NCI-H146 (cell line): ENCODE measurements at regions not wholly inside any gene's neighbourhood (a gene's known extent, or its start where the extent isn't known, plus 50 kb on each side); places are given as distances from the start of the nearest gene placed in this dataset.

ENCODE experiments used
- DNase-seq: peaks from one replicate; lab custom pipeline; 2025; lab: John Stamatoyannopoulos, UW

DNA sequence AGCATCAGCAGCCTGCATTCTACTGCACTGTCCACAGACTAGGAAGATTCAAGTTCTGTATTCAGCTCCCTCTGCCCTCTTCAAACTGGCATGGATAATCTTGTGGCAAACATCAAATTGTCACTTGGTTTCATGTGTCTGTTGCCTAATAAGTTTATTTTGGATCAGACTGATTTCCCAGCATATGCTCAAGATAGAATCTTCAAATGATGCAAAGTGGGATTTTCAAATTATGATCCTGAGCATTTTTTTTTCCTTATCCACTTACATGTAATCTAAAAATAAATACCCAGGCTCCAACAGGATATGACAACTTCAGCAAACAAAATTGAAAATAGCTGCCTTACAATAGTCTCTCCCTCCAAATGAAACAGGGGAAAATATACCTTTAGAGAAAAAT lies 160.9 kb upstream of the VRK2 start:
- DNase-seq: peak; percentile 51

DNA sequence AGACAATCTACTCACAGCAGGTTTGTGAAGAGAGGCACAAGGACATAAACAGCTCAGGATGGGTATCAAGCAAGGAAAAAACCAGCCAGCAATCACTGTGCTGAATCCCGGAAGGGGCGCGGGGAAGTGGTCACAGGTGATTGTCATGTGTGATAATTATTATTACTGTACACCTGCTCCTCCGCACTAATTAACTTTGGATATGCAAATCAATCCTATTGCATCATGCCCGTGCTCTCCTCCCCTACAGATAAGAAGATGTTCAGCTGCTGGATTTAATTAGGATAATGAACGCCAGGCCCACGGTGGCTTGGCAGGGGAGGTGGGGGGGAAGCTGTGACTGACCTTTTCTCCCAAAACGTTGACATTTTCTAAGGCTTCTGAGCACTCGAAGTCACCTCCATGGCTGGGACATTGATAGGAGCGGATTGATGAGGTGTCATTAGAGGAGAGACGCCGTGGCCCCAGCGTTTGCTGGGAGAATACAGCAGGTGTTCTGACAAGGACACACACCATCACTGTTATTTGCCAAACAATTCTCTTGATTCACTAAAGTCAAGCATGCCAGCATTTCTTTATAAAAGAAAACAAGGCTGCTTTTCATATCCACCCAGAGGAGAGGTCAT lies 160.3 kb upstream of the VRK2 start:
- DNase-seq: peak; percentile 98

DNA sequence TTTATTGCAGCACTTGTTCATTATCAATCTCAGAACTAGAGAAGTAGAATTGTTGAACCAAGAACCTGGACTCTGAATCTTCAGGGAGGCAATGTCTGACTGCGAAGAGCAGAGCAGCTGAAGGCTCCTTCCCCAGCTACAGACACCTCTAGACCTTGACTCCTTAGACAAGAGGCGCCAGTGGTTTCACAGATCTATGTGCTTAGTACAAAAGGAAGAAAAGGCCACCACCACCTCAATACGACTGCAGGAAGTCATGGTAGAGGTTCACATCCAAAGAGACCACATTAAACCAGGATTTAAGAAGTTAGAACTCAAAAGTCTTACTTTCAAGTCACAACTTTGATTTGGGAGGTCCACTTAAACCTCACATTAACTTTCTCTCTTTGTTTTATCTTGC lies 158.1 kb upstream of the VRK2 start:
- no peak for DNase-seq

DNA sequence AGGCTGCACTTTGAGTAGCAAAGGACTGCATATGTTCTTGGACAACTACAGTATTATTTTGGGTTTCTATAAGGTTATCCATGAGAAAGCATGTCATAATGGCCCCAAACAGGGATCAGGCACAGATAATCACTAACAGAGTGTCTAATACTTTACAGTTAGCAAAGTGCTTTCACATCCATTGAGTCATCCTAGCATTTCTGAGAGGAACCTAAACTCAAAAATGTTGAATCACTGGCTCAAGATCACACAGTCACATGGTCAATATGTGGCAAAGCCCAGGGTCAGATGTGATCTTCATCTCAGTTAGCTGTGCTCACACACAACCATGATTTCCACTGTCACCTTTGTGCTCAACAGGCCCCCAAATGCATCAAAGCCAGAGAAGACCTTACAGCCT lies 156.1 kb upstream of the VRK2 start:
- DNase-seq: no peak

DNA sequence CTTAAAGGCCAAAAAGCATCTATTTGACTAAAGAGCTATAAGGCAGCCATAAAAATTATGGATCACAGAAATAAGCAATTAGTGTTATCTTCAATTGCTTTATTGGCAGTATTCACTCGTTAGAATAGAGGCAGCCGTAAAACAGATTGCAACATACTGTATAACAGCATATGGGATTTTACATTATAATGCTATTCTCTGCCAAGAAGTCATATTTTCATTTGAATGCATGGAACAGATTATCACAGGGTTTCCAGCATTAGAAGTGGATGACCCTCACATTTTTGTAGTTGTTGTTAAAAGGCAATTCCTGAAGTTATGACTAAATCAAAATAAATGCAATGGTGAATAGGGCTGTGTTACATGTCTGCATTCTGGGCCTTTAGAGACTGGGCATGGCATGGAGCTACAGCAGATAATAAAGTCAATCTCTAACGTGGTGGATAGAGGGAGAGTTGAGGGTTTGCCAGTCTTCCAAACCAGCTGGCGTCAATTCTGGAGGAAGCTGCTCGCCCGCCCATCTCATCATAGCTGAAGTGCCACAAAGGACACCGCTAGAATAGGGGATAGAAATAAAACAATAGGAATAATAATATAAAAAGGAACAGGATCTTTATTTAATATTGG lies 155.4 kb upstream of the VRK2 start:
- DNase-seq: no peak

DNA sequence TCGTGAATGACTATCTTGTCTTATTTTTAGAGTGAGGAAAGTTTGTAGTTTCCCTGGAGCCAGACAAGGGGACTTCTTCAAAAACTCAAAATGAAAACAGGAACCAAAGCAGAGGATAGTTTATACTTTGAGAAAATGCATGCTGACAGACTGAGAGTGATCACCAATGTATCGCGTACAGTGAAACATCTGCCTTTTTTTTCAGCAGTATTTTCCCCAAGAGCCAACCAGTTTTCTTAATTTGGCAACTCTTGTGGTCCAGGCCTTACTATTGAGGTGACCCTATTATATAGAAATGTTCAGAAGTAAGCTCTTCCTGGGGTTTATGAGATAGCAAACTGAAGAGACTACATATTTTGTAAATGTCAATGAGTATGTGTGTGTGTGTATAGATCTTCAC lies 153.7 kb upstream of the VRK2 start:
- DNase-seq: no peak

DNA sequence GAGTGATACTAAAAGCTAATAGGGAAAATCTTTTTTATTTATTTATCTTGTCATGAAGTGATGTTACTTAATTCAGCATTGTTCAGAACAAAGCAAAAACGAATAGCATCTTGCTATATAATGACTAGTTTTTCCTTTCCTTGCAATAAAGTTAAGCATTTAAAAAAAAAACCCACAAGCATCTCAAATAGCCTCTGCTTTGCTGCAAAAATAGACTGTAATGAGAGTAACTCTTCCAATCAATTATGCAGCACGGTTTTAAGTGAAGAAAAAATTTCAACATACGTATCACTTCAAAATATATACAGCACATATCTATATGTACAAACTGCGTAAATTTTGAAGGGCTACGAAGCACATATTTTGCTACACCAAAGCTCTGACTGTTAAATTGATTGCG lies 153.3 kb upstream of the VRK2 start:
- no peak for DNase-seq

DNA sequence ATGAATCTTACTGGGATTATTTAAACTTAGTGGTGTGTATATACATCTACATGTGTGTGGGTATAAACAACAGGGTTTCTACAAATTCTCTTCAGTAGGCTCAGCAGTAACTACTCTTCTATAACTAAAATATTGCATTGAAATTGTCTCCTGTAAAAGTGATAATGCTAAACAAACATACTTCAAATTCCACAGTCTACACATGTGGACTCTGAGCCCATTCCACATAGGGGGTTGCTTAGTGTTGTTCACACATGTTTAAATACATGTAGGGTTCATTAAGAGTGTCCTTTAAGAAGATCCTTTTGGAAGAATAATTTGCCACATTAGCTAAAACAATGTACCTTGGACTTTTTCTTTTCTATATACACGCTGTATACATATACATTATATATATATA lies 152.8 kb upstream of the VRK2 start:
- no peak for DNase-seq

DNA sequence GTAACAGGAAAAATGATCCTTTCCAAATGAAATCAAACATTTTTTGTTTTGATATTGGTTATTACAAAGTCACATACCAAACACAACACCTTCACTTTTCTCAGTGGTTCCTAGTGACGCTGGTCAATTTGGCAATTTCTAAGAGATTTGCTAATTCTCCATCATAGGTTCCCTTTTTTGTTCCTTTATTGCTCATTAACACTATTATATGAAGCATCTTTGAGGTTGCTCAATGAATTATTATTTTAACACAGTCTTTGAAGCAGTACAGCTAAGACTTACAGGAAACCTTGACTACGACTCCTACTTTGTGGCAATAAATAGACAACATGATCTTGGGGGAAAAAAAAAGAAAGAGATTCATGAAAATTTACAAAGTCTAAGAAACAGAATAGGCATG lies 152.2 kb upstream of the VRK2 start:
- DNase-seq: no peak

DNA sequence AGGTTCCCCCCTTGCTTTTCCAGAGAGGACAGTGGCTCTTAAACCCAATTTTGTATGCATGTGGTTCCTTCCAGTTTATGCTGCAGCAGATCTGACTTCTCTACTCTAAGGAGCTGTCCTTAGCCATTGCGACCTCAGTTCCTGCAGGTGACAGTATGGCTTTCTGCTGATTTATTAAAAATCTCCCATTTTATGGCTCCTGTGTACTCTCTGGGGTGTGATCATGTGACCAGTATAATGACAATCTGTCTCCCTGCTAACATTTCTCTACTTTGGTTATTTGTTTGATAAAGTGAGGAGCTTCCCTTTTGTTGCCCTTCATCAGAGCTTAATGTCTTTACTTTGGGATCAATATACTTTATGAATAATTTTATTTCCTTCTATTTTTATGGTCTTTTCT lies 148.7 kb upstream of the VRK2 start:
- DNase-seq: no peak

DNA sequence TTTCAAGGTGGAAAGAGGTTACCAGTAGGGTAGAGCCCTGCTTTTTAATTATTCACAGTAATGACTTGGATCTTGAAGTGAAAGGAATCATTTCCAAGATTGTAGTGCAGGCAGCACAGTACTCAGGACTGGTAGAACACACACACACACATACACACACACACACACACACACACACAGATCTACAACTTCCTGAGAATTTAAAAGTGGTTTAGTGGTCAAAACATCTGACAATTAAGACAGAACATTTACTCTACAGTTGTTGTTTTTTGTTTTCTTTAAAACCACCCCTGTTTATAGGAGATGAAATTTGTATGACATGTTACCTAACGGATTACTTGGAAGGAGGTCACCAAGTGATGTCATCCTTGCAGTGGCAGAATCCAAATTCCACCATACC lies 146.7 kb upstream of the VRK2 start:
- DNase-seq: no peak

DNA sequence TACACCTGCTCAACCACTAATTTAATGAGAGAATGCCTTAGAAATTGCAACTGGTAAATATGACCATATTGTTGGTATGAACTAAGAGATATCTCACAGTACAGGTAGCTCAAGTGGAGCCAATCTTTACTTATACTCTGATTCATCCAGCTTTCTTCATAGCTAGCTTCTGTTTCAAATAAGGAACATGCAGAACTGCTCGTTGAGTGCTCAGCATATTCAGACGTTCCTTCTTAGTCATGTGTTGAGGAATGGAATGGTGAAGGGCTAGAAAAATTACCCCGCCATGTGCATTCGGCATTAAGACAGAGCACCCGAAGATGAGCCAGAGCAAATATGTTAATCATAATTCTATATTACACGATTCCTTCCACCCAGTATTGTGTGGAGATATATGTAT lies 144.0 kb upstream of the VRK2 start:
- no peak for DNase-seq

DNA sequence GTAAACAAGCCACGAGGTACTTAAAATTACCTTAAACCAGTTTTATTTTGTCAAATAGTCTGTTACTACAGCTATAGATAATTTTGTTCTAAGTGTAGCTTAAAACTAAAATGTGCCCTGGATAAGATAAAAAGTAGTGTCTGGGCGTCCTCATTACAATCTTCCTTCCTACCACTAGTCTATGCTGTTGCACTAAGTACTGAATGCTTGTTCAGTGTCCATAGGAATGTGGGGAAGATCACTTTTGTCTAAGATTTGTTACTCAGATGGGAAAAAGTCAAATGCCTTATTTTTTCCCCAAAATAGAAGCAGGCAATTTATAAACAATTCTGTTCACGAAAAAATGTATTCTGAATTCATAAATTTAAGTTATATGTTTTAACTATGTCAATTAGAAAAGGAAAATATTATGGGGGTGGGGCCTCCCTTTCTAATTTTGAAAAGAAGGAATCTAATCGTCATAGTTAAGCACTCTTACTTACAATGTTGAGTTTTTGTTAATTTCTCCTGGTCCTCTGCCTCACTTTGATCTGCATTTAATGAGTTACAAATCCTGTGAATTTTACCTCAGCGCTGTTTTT lies 140.4 kb upstream of the VRK2 start:
- peak; percentile 54 for DNase-seq

DNA sequence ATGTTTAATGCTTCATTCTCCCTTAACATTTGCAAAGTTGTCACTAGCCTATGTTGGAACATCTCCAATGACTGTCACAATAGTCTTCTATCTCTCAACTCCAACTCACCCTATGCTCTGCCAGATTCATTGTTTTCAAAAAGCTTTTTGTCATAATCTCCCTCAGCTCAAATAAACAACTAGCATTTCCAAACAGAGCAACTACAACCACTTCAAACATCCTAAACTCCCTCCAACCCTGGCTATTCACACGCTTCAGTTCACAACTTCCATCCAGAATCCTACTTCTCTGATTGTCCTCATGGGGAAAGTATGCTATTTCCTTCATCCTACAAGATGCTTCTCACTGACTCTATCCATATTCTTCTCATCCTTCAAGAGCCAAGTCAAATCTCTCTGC lies 139.2 kb upstream of the VRK2 start:
- no peak for DNase-seq

DNA sequence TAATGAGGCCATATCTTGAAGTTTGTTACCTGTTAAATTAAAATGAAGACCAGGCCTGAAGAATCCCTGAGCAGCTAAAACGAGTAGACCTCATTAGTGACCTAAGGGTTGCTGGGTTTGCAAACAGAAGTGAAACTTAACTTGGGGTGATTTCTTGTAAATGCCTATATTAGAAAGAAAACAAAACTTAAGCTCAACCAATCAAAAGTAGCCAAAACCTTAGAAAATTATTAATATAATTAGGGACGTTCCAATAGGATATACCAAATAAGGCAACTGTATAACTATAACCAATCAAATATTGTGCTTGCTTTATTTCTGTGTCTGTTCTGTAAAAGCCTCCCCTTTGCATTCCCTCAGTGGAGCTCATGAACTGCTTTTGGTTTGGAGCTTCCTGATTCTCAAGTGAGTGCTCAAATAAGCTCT lies 137.9 kb upstream of the VRK2 start:
- DNase-seq: no peak

DNA sequence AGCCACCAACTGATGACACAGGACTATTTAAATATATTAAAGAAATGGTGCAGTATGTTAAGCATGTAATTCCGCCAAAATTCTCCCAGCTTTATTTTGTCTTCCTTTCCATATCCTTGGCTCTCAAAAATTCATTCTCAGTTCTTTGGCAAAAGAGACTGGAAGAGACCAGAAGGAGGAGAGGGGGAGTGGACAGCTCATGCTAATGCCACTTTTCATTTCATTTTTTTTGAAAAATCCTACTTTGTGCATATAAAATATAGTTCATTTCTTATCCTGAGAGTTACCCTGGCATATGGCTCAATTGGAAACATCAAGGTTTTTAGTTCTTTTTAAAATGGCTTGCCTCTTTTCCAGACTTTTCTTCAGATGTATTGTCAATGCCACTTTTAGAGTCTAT lies 128.5 kb upstream of the VRK2 start:
- no peak for DNase-seq

DNA sequence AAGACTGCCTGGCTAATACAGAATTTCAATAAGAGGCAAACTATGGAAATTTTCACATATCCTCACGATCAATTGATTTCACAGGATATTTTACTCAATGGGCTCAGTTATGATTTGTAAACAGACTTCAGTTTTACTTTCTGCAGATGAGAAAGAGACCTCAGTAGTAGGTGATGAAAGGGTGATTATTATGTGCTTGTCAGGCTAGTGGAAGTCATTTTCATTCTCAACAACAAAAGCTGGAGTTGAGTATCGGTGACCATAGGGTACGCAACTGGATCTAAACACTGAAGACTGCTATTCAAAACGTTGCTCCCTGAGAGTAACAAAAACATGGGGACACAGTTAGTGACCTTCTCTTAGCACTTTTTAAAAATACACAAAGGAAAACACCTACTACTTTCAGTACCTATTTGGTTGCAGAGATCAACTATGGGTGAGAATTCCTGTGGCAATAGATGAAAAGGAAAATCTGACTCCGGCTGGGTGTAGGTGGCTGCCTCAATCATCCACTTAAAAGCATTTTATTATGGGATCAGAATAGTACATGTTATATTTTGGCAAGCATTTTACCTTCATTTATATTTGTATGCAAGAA lies 126.2 kb upstream of the VRK2 start:
- DNase-seq: no peak

DNA sequence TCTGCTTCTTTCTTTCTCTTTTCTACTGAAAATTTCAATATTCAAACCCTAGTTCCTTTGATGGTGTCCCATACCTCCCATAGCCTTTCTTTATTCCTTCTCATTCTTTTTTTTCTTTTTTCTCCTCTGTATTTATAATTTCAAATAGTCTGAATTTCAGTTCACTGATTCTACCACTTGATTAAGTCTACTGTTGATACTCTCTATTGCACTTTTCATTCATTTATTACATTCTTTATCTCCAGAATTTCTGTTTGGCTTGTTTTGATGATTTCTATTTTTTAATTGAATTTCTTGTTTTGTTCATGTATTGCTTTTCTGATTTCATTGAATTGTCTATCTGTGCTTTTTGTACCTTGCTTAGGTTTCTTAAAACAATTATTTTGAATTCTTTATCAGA lies 111.9 kb upstream of the VRK2 start:
- DNase-seq: no peak

DNA sequence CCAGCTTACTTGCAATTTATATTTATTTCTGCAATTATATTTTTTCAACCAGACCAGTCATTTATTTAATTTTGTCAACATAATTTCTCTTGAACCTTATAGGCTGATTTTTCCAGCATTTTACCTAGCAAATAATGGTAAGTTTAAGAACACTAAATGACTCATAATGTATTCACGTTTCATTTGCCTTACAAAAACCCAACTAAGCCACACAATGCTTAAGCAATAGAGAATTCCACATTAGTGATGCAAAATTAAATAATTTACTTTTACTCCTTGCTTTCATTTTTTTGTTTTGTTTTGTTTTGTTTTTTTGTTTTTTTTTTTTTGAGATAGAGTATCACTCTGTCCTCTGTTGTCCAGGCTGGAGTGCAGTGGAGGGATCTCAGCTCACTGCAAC lies 110.4 kb upstream of the VRK2 start:
- DNase-seq: no peak

DNA sequence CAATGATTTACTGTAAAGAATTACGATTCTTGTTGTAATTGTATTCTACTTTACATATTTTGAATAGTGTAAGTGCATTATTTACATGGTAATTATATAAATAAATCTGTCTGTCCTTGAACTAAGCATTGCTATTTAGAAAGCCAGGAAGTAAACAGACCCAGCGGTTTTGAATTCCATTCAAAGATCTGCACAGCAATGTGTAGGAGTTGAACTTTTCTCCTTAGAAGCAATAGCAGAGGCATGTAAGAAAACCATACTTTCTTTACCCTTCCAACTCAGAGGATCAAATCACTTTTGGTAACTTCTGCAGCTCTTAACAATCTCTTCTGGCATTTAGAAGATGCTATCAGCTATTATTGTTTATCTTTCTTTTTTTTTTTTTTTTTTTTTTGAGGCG lies 109.2 kb upstream of the VRK2 start:
- no peak for DNase-seq

DNA sequence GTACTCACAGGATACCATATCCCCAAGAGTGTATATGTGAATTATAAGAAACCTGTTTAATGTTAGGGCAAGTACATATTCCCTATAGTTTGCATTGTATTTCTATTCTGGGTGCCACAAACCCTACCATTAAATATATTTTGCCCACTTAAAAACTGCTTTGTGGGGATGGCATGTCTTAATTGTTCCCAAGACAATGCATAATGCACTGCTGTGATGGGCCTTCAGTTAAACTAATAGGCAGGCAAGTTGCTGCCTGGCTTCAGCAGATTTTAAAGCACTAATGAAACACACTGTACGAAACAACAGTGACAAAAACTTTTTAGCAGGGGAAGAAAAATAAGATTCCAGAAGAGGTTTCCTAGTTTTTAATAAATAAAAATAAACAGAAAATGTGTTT lies 104.8 kb upstream of the VRK2 start:
- DNase-seq: no peak

DNA sequence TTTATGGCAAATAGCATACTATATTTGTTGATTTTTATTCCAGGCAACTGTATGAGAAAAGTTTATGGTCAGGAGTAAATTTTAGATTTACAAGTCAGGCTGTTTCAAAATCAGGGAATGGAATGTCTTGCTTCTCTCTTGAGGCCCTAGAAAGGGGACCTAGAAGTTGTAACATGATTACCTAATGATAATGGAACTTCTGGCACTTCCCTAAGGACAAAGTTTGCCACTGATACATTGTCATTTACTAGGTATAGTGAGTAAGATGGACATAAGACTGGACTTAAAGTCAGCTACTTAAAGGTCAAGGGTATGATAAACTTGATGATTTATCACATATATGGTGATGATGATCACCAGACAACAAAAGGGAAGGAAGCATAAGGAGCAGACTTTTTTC lies 103.3 kb upstream of the VRK2 start:
- no peak for DNase-seq

DNA sequence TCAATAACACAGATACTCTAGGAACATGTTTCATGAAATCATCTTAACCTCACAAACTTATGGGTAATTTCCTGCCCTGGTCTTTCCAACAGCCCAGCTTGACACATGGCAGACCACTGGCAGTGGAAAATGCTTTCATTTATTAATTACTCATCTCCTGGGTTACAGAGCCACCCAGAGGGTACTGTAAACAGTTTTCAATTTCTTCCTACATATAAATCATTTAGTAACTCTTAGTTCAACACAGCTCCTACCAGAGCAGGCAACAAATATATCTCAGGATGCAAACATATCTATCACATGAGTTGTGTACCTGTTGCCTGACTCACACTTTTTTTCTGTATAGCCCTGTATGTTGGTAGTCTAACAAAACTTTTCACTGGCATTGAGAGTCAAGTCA lies 99.2 kb upstream of the VRK2 start:
- DNase-seq: peak; percentile 42

DNA sequence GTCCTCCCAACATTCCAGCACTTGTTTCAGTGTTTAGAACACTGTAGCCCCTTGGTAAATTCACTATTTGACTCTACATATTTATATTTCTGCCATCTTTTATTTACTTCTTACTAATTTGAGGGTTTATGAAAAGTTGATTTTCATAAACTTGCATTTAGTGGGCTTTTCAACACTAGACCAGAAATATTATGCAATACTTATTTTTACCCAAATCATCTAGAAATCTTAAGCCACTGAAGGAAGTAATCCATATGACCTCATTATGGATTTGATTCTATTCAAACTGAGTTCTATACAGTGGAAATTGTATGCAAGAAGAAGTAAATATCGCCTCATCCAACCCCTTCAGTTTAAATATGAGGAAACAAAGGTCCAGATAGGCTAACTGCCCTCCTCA lies 92.6 kb upstream of the VRK2 start:
- DNase-seq: no peak
